ENCODE measurements at regions not wholly inside any gene's neighbourhood (a gene's known extent, or its start where the extent isn't known, plus 50 kb on each side); places are given as distances from the start of the nearest gene placed in this dataset.

- no peak for TF ChIP-seq ZBTB40 (IDR thresholded peaks at IDR 0.05; ENCODE audit: borderline replicate concordance)
- TF ChIP-seq BCLAF1 (IDR thresholded peaks at IDR 0.05), result no peak
- no peak for TF ChIP-seq MYC (IDR thresholded peaks at IDR 0.05; ENCODE audit: insufficient read depth, insufficient read length, insufficient replicate concordance, low read length, severe bottlenecking)
- no peak for TF ChIP-seq PRDM15 (CRISPR knock-in tag; IDR thresholded peaks at IDR 0.05)
- TF ChIP-seq HDGF (IDR thresholded peaks at IDR 0.05), result no peak
Measured at GRCh38 chrX:11039926-11040325, 71.2 kb upstream of the HCCS start (continued).
